WI38 (cell line): ENCODE measurements at regions not wholly inside any gene's neighbourhood (a gene's known extent, or its start where the extent isn't known, plus 50 kb on each side); places are given as distances from the start of the nearest gene placed in this dataset.

Source experiments
- H3K4me3 ChIP-seq: 2 replicates; pipeline ENCODE4 v1.5.1; 2011; ENCODE audit warnings: low read depth, mild to moderate bottlenecking, control low read depth, low read length
- TF ChIP-seq, protein P1 (sequence below): IDR thresholded peaks from 2 replicates; pipeline ENCODE4 v1.5.1; 2012; ENCODE audit warnings: low read depth, mild to moderate bottlenecking, control low read depth, low read length

DNA sequence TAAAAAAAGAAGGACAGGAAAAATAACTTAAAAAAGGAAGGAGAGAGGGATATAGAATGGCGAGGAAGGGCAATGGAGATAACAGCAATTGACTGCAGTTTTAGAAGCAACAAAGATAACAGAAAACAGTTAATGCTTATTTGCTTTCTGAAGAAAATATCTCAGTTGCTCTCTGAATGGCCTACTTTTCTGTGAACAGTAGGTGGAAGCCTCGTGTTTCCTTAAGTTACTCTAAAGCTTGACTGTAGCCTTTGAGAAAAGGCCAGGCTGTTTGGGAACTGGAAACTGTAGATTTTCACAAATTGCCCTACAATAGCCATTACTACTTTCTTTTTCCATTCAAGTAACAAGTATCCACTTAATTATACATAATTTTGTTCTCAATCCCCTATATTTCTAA lies 404.5 kb downstream of the YTHDC2 start:
- H3K4me3 ChIP-seq, result no peak overlapping the region
- TF ChIP-seq, protein P1, sequence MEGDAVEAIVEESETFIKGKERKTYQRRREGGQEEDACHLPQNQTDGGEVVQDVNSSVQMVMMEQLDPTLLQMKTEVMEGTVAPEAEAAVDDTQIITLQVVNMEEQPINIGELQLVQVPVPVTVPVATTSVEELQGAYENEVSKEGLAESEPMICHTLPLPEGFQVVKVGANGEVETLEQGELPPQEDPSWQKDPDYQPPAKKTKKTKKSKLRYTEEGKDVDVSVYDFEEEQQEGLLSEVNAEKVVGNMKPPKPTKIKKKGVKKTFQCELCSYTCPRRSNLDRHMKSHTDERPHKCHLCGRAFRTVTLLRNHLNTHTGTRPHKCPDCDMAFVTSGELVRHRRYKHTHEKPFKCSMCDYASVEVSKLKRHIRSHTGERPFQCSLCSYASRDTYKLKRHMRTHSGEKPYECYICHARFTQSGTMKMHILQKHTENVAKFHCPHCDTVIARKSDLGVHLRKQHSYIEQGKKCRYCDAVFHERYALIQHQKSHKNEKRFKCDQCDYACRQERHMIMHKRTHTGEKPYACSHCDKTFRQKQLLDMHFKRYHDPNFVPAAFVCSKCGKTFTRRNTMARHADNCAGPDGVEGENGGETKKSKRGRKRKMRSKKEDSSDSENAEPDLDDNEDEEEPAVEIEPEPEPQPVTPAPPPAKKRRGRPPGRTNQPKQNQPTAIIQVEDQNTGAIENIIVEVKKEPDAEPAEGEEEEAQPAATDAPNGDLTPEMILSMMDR, result no peak

DNA sequence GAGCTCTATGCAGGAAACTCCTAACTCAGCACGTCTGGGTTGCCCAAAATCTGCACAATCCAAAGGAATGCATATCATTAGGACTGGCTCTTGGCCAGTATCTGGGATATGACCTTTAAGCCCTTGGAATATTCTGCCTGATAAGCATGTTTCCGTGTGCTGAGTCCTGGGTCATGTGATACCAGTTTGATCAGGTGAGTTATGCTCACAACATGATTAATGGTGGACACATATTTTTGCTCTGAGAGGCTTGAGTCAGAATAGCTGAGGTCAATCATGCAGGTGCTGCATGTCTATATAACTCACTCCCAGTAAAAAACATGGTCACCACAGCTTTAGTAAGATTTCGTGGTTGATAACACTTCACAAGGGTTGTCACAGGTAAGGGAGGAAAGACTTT lies 408.8 kb downstream of the YTHDC2 start:
- H3K4me3 ChIP-seq, result no peak overlapping the region
- TF ChIP-seq, protein P1, result no peak

GRCh38 chr5:113935453-113935852 lies 422.0 kb downstream of the YTHDC2 start:
- H3K4me3 ChIP-seq, result no peak overlapping the region
- TF ChIP-seq, protein P1, result no peak

DNA sequence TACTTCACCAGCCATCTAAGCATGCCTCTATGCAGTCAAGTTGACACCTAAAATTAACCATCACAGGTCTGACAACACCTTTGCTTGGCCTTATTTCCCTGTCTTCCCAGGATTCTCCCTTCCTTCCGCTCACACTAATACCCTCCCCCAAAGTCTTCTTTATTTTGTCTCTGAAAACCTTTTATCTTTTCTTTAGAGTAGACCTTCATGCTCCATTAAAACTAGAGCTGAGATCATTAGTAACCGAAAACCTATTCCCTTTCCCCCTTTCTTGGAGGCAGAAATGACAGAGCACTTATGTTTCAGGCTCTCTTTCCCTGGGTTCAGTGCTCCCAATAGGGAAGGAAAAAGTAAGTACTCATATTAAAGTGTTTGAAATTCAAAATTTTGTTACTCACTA lies 423.8 kb downstream of the YTHDC2 start:
- no peak overlapping the region for H3K4me3 ChIP-seq
- TF ChIP-seq, protein P1, result no peak

- TF ChIP-seq, protein P1, result no peak
- no peak overlapping the region for H3K4me3 ChIP-seq
Measured at GRCh38 chr5:113939988-113940387, 421.9 kb upstream of the KCNN2 start.

DNA sequence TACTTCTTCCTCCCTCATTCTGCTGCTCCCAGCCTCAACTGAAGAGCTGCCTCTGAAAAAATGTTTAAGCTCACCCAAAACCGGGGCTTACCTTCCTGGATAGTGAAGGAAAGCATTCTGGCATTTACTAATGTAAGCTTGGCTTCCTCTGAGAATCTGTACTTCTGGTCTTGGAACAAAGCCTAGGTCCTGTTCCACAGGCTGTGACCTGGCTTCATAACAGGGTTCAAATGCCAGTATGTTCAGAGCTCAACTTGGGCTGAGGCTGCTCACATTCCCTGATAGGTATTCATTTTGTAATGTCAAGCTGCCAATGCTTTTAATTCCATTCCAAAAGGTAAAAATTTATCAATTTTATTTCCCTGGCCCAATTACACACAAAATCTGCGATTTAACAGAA lies 411.7 kb upstream of the KCNN2 start:
- H3K4me3 ChIP-seq, result no peak overlapping the region
- TF ChIP-seq, protein P1, result no peak

DNA sequence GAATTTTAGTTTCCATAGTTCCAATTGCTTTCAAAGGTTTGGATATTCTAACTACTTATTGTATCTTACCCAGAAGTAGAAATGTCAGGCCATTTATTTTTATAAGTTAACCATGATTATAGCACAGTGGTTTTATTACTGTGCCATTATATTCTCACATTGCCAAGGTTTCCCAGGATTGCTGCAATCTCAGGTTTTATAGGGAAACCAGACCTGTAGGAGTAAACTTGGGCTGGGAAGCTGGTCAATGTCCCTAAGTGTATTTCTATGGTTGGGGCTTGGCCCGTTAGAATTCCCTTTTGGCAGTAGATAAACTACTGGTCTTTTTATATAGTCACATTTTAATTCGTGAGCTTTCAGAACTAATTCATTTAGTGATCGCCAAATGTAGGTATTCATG lies 396.6 kb upstream of the KCNN2 start:
- no peak overlapping the region for H3K4me3 ChIP-seq
- TF ChIP-seq, protein P1, result no peak

- TF ChIP-seq, protein P1, result no peak
- no peak overlapping the region for H3K4me3 ChIP-seq
Measured at GRCh38 chr5:113969901-113970300, 392.0 kb upstream of the KCNN2 start.
